Endometrium (tissue), 2 donors: ENCODE measurements at regions not wholly inside any gene's neighbourhood (a gene's known extent, or its start where the extent isn't known, plus 50 kb on each side); places are given as distances from the start of the nearest gene placed in this dataset.

ENCODE experiments used
- FAIRE-seq: peaks from 2 replicates; lab custom pipeline; 2012; peaks lifted over from hg19 to GRCh38; lab: Jason Lieb, UNC
- donor health status: control.
- donor health status: control.

- no peak for FAIRE-seq
Measured at GRCh38 chr6:168157272-168158212, 78.5 kb upstream of the FRMD1 start.

GRCh38 chr6:168156742-168157265, 77.8 kb upstream of the FRMD1 start:
- FAIRE-seq: no peak

- FAIRE-seq: no peak
Measured at GRCh38 chr6:168155821-168156741, 77.1 kb upstream of the FRMD1 start.

GRCh38 chr6:168155193-168155592, 76.2 kb upstream of the FRMD1 start:
- no peak for FAIRE-seq

GRCh38 chr6:168154263-168154917, 75.4 kb upstream of the FRMD1 start:
- no peak for FAIRE-seq

GRCh38 chr6:168153553-168153952, 74.5 kb upstream of the FRMD1 start:
- FAIRE-seq: no peak

- no peak for FAIRE-seq
Measured at GRCh38 chr6:168152980-168153379, 74.0 kb upstream of the FRMD1 start.

GRCh38 chr6:168152306-168152963, 73.4 kb upstream of the FRMD1 start:
- FAIRE-seq: peak; percentile 51

- FAIRE-seq: no peak
Measured at GRCh38 chr6:168150551-168151320, 71.7 kb upstream of the FRMD1 start.

GRCh38 chr6:168149015-168149414, 70.0 kb upstream of the FRMD1 start:
- no peak for FAIRE-seq

GRCh38 chr6:168148231-168148849, 69.3 kb upstream of the FRMD1 start:
- no peak for FAIRE-seq

GRCh38 chr6:168147205-168147738, 68.3 kb upstream of the FRMD1 start:
- FAIRE-seq: no peak

GRCh38 chr6:168145747-168146596, 67.0 kb upstream of the FRMD1 start:
- no peak for FAIRE-seq

GRCh38 chr6:168139121-168139520, 60.1 kb upstream of the FRMD1 start:
- FAIRE-seq: no peak

GRCh38 chr6:168138436-168138835, 59.4 kb upstream of the FRMD1 start:
- FAIRE-seq: no peak

GRCh38 chr6:168137024-168137423, 58.0 kb upstream of the FRMD1 start:
- FAIRE-seq: no peak

- no peak for FAIRE-seq
Measured at GRCh38 chr6:168136622-168137021, 57.6 kb upstream of the FRMD1 start.

- FAIRE-seq: no peak
Measured at GRCh38 chr6:168136001-168136400, 57.0 kb upstream of the FRMD1 start.
